NT2/D1 (cell line): ENCODE measurements at regions not wholly inside any gene's neighbourhood (a gene's known extent, or its start where the extent isn't known, plus 50 kb on each side); places are given as distances from the start of the nearest gene placed in this dataset.

Experiments
- DNase-seq: peaks from one replicate; pipeline ENCODE4 v3.0.0-alpha.2; 2011; ENCODE audit warnings: low read depth, low spot score
- H3K27me3 ChIP-seq: 2 replicates; pipeline ENCODE4 v1.6.0; 2011; ENCODE audit warnings: mild to moderate bottlenecking; ENCODE audit not compliant: insufficient read length, insufficient read depth
- H3K36me3 ChIP-seq: 2 replicates; pipeline ENCODE4 v1.6.1; 2011; ENCODE audit warnings: mild to moderate bottlenecking, low read length, mixed read lengths; ENCODE audit not compliant: insufficient read depth, insufficient read length
- H3K4me1 ChIP-seq: 2 replicates; pipeline ENCODE4 v1.5.1; 2011; ENCODE audit not compliant: insufficient read depth, insufficient read length
- H3K4me3 ChIP-seq: 2 replicates; pipeline ENCODE4 v1.5.1; 2011; ENCODE audit warnings: low read depth; ENCODE audit not compliant: insufficient read length
- H3K9ac ChIP-seq: 2 replicates; pipeline ENCODE4 v1.6.0; 2011; ENCODE audit warnings: low read depth; ENCODE audit not compliant: insufficient read length
- H3K9me3 ChIP-seq: 2 replicates; pipeline ENCODE4 v1.5.1; 2011; ENCODE audit warnings: mild to moderate bottlenecking, low read length; ENCODE audit not compliant: insufficient read depth
- SUZ12 ChIP-seq: IDR thresholded peaks from 2 replicates; pipeline ENCODE4 v1.6.1; 2011; ENCODE audit not compliant: insufficient read length, insufficient read depth; ENCODE audit errors: extremely low read depth
- YY1 ChIP-seq: IDR thresholded peaks from 2 replicates; pipeline ENCODE4 v1.6.1; 2011; ENCODE audit not compliant: insufficient read length, insufficient read depth
- ZNF274 ChIP-seq: IDR thresholded peaks from 2 replicates; pipeline ENCODE4 v1.6.1; 2011; ENCODE audit warnings: mild to moderate bottlenecking, low read depth, low read length

DNA sequence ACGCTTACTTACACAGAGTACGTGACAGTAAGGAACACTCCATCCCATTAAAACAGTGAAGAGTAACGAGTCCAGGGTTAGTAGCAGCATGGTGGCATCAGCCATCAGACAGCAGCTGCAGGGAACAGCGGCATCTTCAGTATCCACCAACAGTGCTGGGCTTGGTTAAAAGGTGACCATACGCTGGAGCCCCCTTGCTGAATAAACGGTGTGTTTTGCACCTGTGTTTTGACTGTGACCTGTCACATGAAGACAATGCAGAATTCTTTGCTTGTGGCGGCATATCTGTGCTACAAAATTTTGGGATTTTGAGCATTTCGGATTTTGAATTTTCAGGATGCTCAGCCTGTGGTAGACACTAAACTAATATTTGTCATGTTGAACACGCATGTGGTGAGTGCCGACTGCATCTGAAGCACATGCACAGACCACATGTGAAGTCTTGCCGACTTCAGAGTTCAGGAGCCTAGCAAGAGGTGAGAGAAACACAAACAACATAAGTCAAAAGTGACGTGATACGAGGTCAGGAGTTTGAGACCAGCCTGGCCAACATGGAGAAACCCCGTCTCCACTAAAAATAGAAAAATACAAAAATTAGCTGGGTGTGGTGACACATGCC, 69.3 kb upstream of the FRMD1 start:
- no peaks in the 10 kb centered on the region for H3K27me3 ChIP-seq
- TF ChIP-seq YY1 (no peak), ZNF274 (no peak), SUZ12 (no peak)
- no peaks in the 10 kb centered on the region for H3K4me1 ChIP-seq
- H3K9me3 ChIP-seq: no peaks in the 10 kb centered on the region
- H3K9ac ChIP-seq: no peak overlapping the region
- H3K4me3 ChIP-seq: no peak overlapping the region
- DNase-seq: no peak
- H3K36me3 ChIP-seq: no peaks in the 10 kb centered on the region

DNA sequence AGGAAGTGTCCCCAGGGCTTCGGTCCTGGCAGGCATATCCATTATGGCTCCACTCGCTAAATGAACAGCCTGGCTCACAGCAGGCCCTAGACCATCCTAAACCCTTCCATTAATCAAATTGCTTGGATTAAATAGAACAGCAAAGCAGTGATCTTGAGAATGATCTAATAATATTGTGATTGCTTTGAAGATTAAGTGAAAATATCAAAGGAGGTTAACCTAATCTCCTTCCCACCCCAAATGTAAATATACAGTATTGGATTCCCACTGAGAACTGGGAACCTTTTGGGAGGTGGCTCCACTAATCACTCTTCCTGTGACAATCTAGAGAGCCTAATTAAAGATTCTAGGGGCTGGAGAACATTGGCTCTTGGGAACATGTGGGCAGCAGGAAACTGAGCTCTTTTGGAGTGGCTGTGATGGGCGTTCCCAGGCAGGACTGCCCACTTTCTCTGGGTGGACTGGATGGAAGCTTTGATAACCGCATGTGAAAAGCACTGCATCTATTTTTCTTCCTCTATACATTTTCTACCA, 68.3 kb upstream of the FRMD1 start:
- TF ChIP-seq SUZ12 (no peak), YY1 (no peak), ZNF274 (no peak)
- no peak for DNase-seq
- Histone ChIP-seq H3K4me3 (no peak overlapping the region), H3K9me3 (no peaks in the 10 kb centered on the region), H3K36me3 (no peaks in the 10 kb centered on the region), H3K27me3 (no peaks in the 10 kb centered on the region), H3K9ac (no peak overlapping the region), H3K4me1 (no peaks in the 10 kb centered on the region)

DNA sequence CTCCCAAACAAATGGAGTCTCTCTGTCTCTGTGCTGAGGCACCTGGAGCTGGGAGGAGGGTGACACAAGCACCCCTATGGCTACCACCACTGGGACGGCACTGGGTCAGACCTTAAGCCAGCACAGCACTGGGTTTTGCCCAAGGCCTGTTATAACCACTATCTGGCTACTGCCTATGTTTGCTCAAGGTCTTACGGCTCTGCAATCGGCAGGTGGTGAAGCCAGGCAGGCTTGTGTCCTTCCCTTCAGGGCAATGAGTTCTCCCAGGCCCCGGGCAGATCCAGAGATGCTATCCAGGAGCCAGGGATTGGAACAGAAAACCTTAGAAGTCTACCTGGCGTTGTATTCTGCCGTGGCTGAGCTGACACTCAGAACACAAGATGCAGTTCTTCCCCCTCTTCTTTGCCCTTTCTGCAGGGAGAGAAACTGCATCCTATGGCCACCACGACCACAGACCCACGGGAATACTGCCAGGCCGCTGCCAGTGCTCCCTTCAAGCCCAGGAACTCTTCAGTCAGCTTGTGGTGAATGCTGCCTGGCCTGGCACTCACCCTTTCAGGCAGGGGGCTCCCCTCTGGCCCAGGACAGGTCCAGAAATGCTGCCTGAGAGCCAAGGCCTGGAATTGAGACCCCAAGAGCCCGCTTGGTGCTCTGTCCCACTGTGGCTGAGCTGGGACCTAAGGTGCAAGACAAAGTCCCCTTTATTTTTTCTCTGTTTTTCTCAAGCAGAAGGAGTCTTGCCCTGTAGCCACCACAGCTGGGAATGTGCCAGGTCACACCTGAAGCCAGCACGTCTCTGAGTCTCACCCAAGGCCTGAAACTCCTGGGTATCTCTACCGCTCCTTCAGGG, 67.0 kb upstream of the FRMD1 start:
- no peak for DNase-seq
- no peak for TF ChIP-seq YY1
- TF ChIP-seq SUZ12: no peak
- no peak for TF ChIP-seq ZNF274
- Histone ChIP-seq H3K36me3 (no peaks in the 10 kb centered on the region), H3K9me3 (no peaks in the 10 kb centered on the region), H3K4me1 (no peaks in the 10 kb centered on the region), H3K4me3 (no peak overlapping the region), H3K9ac (no peak overlapping the region), H3K27me3 (no peaks in the 10 kb centered on the region)

DNA sequence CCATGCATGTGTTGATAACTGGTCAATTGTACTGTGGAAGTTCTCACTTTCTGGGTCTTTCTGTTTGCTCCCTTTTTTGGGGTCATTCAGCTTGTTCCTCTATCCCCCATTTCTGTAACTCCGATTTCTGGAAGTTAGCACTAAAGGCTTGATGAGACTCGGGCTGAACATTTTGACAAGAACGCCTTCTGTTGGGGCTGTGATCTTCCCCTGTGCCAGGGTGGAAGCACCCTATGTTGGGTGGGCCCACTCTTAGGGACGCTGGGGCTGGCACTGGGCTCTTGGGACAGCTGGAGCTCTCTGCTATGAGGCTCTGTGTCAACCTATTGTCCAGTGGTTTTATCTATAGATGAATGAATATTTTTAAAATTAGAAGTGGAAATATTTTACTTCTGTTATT, 60.1 kb upstream of the FRMD1 start:
- TF ChIP-seq YY1: no peak
- no peaks in the 10 kb centered on the region for H3K4me1 ChIP-seq
- no peak overlapping the region for H3K4me3 ChIP-seq
- no peak overlapping the region for H3K9ac ChIP-seq
- H3K9me3 ChIP-seq: no peaks in the 10 kb centered on the region
- H3K36me3 ChIP-seq: no peaks in the 10 kb centered on the region
- H3K27me3 ChIP-seq: no peaks in the 10 kb centered on the region
- DNase-seq: no peak

DNA sequence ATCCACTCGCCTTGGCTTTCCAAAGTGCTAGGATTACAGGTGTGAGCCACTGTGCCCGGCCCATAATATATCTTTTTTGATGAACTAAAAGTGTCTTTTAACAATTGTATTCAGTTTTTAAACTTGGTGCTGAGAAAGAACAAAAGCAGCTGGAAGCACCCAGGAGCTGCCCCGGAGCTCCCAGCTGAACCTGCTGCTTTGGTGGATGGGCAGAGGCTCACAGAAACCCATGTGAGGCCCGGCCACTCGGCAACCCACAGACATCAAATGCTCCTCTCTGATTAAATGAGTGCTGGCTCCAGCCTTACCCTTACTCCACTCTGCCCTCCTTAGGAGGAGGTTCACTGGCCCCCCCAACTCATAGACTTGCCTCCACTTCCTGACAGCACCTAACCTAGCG, 59.4 kb upstream of the FRMD1 start:
- H3K9me3 ChIP-seq: no peaks in the 10 kb centered on the region
- H3K4me1 ChIP-seq: peaks cover under 1% of the 10 kb centered on the region
- DNase-seq: no peak
- H3K27me3 ChIP-seq: no peaks in the 10 kb centered on the region
- TF ChIP-seq YY1: no peak
- TF ChIP-seq ZNF274: no peak
- TF ChIP-seq SUZ12: no peak
- no peak overlapping the region for H3K9ac ChIP-seq
- H3K36me3 ChIP-seq: no peaks in the 10 kb centered on the region
- no peak overlapping the region for H3K4me3 ChIP-seq

DNA sequence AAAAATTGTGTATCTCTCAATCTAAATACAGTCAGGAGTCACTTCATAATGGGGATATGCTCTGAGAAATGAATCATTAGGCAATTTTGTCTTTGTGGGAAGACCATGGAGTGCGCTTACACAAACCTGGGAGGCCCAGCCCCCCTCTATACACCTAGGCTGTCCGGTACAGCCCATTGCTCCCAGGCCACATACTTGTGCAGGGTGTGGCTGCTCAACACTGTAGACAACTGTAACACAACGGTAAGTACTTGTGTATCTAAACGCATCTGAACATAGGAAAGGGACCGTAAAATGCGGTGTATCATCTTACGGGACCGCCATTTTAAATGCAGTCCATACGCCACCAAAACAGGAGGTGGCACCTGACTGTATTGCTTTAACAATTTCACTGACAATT, 58.0 kb upstream of the FRMD1 start:
- Histone ChIP-seq H3K4me1 (peaks cover 2% of the 10 kb centered on the region), H3K4me3 (no peak overlapping the region), H3K9ac (no peak overlapping the region), H3K36me3 (no peaks in the 10 kb centered on the region), H3K9me3 (no peaks in the 10 kb centered on the region), H3K27me3 (no peaks in the 10 kb centered on the region)
- no peak for DNase-seq
- no peak for TF ChIP-seq ZNF274

DNA sequence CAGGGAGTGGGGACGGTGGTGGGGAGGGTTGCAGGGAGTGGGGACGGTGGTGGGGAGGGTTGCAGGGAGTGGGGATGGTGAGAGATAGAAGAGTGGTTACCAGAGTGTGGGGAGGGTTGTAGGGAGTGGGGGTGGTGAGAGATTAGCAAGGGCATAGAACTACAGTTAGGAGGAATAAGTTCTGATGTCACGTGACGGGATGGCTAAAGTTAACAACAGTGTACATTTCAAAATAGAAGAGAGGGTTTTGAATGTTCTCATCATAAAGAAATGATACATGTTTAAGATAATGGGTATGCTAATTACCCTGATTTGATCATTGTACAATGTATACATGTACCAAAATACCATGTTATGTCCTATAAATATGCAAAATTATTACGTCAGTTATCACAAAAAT, 57.6 kb upstream of the FRMD1 start:
- no peaks in the 10 kb centered on the region for H3K36me3 ChIP-seq

DNA sequence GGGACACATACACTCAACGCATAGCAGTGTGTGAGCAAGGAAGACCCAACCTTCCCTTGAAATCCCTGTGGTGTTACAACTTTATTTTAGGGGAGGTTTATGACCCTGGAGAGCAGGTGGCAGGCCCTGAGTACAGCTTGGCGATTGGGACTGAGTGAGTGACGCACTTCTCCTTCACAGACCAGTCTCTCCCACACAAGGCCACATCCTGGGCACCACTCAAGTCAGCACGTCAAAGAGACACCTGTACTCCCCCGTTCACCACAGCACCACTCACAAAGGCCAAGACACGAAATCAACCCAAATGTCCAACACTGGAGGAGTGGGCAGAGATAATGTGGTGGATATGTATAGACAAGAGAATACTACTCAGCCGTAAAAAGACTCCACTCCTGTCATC, 57.0 kb upstream of the FRMD1 start:
- Histone ChIP-seq H3K27me3 (peaks cover 6% of the 10 kb centered on the region), H3K4me1 (peaks cover 5% of the 10 kb centered on the region), H3K9ac (no peak overlapping the region), H3K4me3 (no peak overlapping the region), H3K36me3 (no peaks in the 10 kb centered on the region), H3K9me3 (no peaks in the 10 kb centered on the region)
- DNase-seq: no peak
- no peak for TF ChIP-seq YY1
- TF ChIP-seq SUZ12: no peak
- no peak for TF ChIP-seq ZNF274

More for the DNA sequence above, 57.6 kb upstream of the FRMD1 start:
- Histone ChIP-seq H3K4me1 (peaks cover 2% of the 10 kb centered on the region), H3K4me3 (no peak overlapping the region), H3K9ac (no peak overlapping the region), H3K27me3 (no peaks in the 10 kb centered on the region), H3K9me3 (no peaks in the 10 kb centered on the region)
- TF ChIP-seq SUZ12 (no peak), YY1 (no peak), ZNF274 (no peak)
- DNase-seq: no peak
